GM19035 (cell line): ENCODE measurements at regions not wholly inside any gene's neighbourhood (a gene's known extent, or its start where the extent isn't known, plus 50 kb on each side); places are given as distances from the start of the nearest gene placed in this dataset.
"Not testable (repeated sequence)": the region's sequence is repeated elsewhere in the genome, so short reads cannot be mapped to it uniquely, and the experiment has no call there.

ENCODE experiments used
- ATAC-seq: cut with Tn5 transposase; IDR thresholded peaks from one replicate; pipeline ENCODE4 v1.9.1; 2021; ENCODE audit not compliant: unreplicated experiment

GRCh38 chr2:61632276-61633169 lies 94.4 kb upstream of the XPO1 start:
- no peak for ATAC-seq

GRCh38 chr2:61631321-61631720 lies 93.2 kb upstream of the XPO1 start:
- ATAC-seq: no peak

GRCh38 chr2:61626827-61627226 lies 88.7 kb upstream of the XPO1 start:
- ATAC-seq: no peak

- ATAC-seq: no peak
Observed at GRCh38 chr2:61623747-61624146, 85.6 kb upstream of the XPO1 start.

GRCh38 chr2:61620244-61621159 lies 82.3 kb upstream of the XPO1 start:
- ATAC-seq: no peak

GRCh38 chr2:61619561-61619960 lies 81.4 kb upstream of the XPO1 start:
- ATAC-seq: no peak

GRCh38 chr2:61617610-61618009 lies 79.5 kb upstream of the XPO1 start:
- ATAC-seq: no peak

- ATAC-seq: no peak
Observed at GRCh38 chr2:61605245-61605644, 67.1 kb upstream of the XPO1 start.

GRCh38 chr2:61604433-61604832 lies 66.3 kb upstream of the XPO1 start:
- no peak for ATAC-seq

GRCh38 chr2:61598515-61599156 lies 60.5 kb upstream of the XPO1 start:
- ATAC-seq: not testable (repeated sequence)

- no peak for ATAC-seq
Observed at GRCh38 chr2:61597300-61598289, 59.4 kb upstream of the XPO1 start.

- ATAC-seq: not testable (repeated sequence)
Observed at GRCh38 chr2:61594201-61594600, 56.0 kb upstream of the XPO1 start.

- not testable (repeated sequence) for ATAC-seq
Observed at GRCh38 chr2:61593648-61594047, 55.5 kb upstream of the XPO1 start.

- ATAC-seq: no peak
Observed at GRCh38 chr2:61590214-61590613, 52.1 kb upstream of the XPO1 start.

- ATAC-seq: no peak
Observed at GRCh38 chr2:61588566-61588965, 50.4 kb upstream of the XPO1 start.
